DND-41 (cell line): ENCODE measurements at regions not wholly inside any gene's neighbourhood (a gene's known extent, or its start where the extent isn't known, plus 50 kb on each side); places are given as distances from the start of the nearest gene placed in this dataset.

Experiments
- EZH2 ChIP-seq: IDR thresholded peaks from 3 replicates; pipeline ENCODE4 v1.6.1; 2012; ENCODE audit warnings: borderline replicate concordance, low read depth, mild to moderate bottlenecking, moderate library complexity, low read length, inconsistent platforms; ENCODE audit not compliant: severe bottlenecking
- TF ChIP-seq, protein P1 (sequence below): IDR thresholded peaks from 2 replicates; pipeline ENCODE4 v1.5.1; 2012; ENCODE audit warnings: borderline replicate concordance, low read length, moderate library complexity, mild to moderate bottlenecking; ENCODE audit not compliant: poor library complexity, severe bottlenecking; ENCODE audit errors: extremely low read depth

- TF ChIP-seq, protein P1, sequence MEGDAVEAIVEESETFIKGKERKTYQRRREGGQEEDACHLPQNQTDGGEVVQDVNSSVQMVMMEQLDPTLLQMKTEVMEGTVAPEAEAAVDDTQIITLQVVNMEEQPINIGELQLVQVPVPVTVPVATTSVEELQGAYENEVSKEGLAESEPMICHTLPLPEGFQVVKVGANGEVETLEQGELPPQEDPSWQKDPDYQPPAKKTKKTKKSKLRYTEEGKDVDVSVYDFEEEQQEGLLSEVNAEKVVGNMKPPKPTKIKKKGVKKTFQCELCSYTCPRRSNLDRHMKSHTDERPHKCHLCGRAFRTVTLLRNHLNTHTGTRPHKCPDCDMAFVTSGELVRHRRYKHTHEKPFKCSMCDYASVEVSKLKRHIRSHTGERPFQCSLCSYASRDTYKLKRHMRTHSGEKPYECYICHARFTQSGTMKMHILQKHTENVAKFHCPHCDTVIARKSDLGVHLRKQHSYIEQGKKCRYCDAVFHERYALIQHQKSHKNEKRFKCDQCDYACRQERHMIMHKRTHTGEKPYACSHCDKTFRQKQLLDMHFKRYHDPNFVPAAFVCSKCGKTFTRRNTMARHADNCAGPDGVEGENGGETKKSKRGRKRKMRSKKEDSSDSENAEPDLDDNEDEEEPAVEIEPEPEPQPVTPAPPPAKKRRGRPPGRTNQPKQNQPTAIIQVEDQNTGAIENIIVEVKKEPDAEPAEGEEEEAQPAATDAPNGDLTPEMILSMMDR = no peak
- TF ChIP-seq EZH2 = no peak
Observed at GRCh38 chr5:26757941-26758340, 280.4 kb downstream of the CDH9 start.
